GM19324 (cell line): ENCODE measurements at regions not wholly inside any gene's neighbourhood (a gene's known extent, or its start where the extent isn't known, plus 50 kb on each side); places are given as distances from the start of the nearest gene placed in this dataset.
"Not testable (repeated sequence)": the region's sequence is repeated elsewhere in the genome, so short reads cannot be mapped to it uniquely, and the experiment has no call there.

Experiments
- ATAC-seq: cut with Tn5 transposase; IDR thresholded peaks from one replicate; pipeline ENCODE4 v1.9.1; 2021; ENCODE audit warnings: mild to moderate bottlenecking, moderate library complexity; ENCODE audit not compliant: unreplicated experiment, low FRiP score

- ATAC-seq: no peak
Measured at GRCh38 chr2:18063826-18064470, 185.5 kb downstream of the KCNS3 start.

- ATAC-seq: no peak
Measured at GRCh38 chr2:18062892-18063291, 184.4 kb downstream of the KCNS3 start.

GRCh38 chr2:18061717-18062116, 183.2 kb downstream of the KCNS3 start:
- no peak for ATAC-seq

DNA sequence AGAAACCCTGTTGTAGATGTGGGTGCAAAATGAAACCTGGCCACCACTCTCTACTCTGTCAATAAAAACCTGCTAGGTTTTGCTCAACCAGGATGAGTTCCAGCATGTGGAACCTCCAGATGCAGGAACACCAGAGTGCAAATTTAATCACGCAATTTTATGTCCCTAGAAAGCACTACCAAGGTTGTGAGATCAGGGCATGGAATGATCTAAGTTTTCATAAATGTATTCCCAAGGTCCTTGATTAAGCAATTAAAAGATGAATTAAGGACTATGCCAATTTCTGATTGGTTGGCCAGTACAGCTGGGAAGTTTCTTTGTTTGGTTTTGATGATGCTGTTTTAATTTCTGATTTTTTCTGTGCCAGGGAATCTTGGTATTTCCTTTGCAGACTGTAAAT, 179.2 kb downstream of the KCNS3 start:
- ATAC-seq: no peak

DNA sequence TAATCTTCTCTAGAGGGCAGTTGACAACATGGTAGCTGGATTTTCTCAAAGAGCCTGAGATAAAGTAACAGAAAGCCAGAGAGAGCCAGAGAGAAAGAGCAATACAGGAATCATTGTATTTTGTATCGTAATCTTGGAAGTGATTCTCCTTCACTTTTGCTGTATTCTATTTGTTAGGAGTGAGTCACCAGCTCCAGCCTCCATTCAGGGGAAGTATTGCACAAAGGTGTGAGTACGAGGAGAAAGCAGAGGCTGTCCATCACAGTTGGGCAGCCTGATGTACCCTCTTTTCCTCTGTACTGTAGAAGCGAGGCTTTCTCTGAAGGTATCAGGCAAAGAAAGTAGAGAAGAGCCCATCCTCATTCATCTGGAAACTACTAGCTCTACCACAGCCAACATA, 176.8 kb downstream of the KCNS3 start:
- ATAC-seq: no peak

GRCh38 chr2:18050001-18050400, 171.5 kb downstream of the KCNS3 start:
- ATAC-seq: no peak

GRCh38 chr2:18049325-18049724, 170.9 kb downstream of the KCNS3 start:
- ATAC-seq: no peak

DNA sequence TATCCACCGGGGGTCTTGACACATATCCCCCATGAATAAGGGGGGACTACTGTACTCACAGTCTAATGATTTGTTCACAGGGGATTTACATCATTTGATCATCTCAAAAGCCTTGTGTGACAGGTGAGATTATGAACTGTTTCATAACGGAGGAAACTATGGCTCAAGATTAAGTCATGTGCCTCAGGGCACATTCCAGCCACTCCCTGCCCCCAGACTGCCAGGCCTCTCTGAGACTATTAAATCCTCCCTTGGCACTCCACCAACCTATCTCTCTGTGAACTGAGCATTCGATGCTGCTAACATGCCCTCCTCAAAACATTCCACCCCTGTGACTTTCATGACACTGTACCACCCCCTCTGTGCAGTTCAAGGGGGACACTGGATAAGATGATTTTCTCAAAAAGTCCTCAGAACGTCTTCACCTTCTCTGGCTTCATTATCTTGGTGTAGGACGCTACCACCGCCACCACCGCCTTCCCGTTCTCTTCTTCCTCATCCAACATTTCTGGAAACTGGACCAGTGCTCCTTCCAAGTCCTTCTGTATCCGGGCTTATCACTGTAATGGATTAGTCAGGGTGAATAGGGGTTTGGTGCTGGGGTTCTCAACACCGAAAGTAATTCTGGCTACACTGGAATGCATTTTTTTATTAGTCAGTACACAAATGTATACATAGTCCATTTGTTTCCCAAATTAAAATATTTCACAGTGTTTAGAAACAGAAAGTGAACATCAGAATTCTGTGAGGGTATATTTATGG, 169.6 kb downstream of the KCNS3 start:
- ATAC-seq: no peak

GRCh38 chr2:18047213-18047611, 168.7 kb downstream of the KCNS3 start:
- no peak for ATAC-seq

DNA sequence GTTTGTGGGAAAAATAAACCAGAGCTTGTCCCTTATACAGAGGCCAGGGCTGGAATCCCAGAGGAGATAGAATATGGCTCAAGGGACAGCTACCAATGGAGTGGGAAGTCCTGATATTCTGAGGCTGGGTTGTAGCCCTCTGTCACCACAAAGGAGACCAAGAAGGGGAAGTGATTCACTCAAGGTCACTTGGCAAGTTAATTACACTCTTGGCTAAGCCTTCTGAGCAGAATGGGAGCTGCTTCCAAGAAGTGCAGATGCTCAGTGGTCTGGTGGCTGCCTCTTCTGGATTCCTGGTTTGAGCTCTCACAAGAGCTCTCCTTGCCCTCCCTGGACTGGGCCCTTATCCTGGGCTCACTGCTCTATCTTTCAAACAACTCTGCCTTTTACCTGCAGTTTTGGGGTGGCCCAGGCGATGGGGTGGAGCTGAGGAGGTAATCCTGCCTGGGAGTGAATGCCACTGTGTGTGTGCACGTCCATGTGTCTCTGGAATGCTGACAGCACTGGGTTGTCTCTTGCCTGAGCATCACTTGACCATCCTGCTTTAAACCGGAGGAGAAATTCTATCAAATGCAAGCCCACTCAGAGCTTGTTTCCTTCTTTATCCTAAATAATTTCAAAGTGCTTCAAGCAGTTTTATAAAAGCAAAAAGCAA, 168.2 kb downstream of the KCNS3 start:
- ATAC-seq: no peak

GRCh38 chr2:18046017-18046416, 167.6 kb downstream of the KCNS3 start:
- ATAC-seq: no peak

DNA sequence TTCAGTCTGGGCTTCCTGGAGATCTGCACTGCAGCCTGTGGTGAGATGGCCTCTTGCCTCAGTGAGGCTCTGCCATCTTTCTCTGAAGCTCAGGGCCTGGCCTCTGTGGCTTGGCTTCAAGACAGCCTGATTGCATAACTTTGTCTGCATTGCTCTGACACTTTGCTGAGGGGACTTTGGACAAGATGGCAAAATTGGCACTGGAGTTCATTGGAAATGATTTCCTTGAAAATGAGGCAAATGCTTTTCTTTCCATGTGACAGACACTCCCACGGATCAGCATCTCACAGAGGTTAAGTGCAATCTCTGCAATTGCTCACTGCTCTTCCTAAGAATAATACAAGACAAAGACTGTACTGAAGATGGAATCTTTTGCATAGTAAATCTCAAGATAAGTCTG, 166.8 kb downstream of the KCNS3 start:
- ATAC-seq: no peak

- not testable (repeated sequence) for ATAC-seq
Measured at GRCh38 chr2:18017381-18017780, 138.9 kb downstream of the KCNS3 start.

- ATAC-seq: no peak
Measured at GRCh38 chr2:18009891-18010290, 131.4 kb downstream of the KCNS3 start.

GRCh38 chr2:18005411-18005810, 126.9 kb downstream of the KCNS3 start:
- ATAC-seq: no peak

DNA sequence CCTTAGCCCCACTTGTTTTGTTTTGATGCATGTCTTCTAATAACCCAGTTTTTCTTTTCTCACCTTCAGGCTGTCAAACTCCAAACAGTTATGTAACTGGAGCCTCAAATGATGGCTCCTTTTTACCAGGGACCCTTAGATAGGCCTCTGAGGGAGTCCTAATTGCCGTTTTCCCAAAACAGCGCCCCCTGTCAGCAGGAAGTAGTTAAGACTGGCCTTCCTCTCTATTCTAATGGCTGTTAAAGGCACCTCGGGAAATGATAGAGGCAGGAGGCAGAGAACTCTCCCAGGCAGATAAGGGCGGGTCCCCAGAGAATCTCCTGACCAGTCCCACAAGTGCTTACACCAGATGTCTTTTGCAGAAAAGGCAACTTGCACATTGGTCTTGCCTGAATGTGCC, 123.2 kb downstream of the KCNS3 start:
- no peak for ATAC-seq

DNA sequence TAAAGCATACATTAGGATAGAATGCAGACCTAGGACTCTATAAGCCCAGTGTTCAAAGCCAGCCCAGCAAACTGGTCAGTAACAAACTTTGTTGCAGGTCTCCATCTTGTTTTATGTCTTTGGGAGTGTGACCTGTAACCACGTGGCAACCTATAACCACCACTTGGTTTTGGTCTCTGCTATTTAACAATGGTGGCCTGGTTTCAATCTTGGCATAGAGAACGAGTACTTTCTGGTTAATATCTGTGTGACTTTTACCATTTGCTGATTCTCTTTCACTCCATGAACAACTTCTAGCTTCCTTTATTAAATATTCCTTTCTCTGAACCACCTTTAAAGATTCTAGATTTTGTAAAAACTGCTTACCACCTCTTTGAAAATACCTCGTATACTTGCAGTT, 118.5 kb downstream of the KCNS3 start:
- ATAC-seq: no peak

DNA sequence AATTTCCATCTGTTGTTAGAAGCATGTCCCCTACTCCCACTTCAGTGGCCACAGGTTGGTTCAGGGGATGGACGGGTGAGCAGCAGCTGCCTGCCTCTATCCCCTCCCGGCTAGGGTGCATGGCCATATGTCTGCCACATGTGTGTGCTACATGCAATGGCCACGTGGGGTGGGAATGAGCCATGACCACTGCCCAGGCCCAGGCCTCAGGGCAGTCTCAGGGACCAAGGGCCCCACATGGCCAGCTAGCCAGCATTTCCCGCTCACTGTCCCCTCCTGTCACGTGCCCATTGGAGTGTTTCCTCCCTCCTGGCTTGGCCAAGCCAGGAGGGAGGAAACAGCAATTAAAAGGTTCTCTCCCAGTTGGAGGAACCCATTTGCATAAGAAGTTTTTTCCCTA, 117.1 kb downstream of the KCNS3 start:
- ATAC-seq: no peak
